Neural cell (in vitro differentiated cells): ENCODE measurements at regions not wholly inside any gene's neighbourhood (a gene's known extent, or its start where the extent isn't known, plus 50 kb on each side); places are given as distances from the start of the nearest gene placed in this dataset.

Experiments
- EZH2 ChIP-seq: fragments of 200-600, 300-800 bp; shearing (Covaris generic), sonication (generic); IDR thresholded peaks from 2 replicates; pipeline ENCODE4 v1.6.1; 2014; ENCODE audit warnings: antibody characterized with exemption, low read length, borderline replicate concordance, mild to moderate bottlenecking; ENCODE audit not compliant: insufficient read depth, poor library complexity, severe bottlenecking
- MXI1 ChIP-seq: fragments of 450-650 bp; conservative IDR thresholded peaks from 2 replicates; pipeline ENCODE4 v1.6.1; 2014; ENCODE audit warnings: antibody characterized with exemption, mild to moderate bottlenecking; ENCODE audit not compliant: poor library complexity, severe bottlenecking
- POLR2AphosphoS5 ChIP-seq: IDR thresholded peaks from 2 replicates; pipeline ENCODE4 v1.6.1; 2012
- RAD21 ChIP-seq: fragments of 450-650 bp; conservative IDR thresholded peaks from 2 replicates; pipeline ENCODE4 v1.6.1; 2014; ENCODE audit warnings: antibody characterized with exemption, mild to moderate bottlenecking, moderate library complexity
- REST ChIP-seq: IDR thresholded peaks from 2 replicates; pipeline ENCODE4 v1.6.1; 2012; ENCODE audit warnings: borderline replicate concordance
- SMC3 ChIP-seq: fragments of 450-650 bp; conservative IDR thresholded peaks from 2 replicates; pipeline ENCODE4 v1.6.1; 2014; ENCODE audit warnings: antibody characterized with exemption, mild to moderate bottlenecking, moderate library complexity; ENCODE audit not compliant: poor library complexity
- TAF1 ChIP-seq: IDR thresholded peaks from 2 replicates; pipeline ENCODE4 v1.6.1; 2012; ENCODE audit warnings: low read depth
- TF ChIP-seq, protein P1 (sequence below): fragments of 450-650 bp; IDR thresholded peaks from 2 replicates; pipeline ENCODE4 v1.5.1; 2014; ENCODE audit warnings: antibody characterized with exemption, mild to moderate bottlenecking, moderate library complexity; ENCODE audit not compliant: poor library complexity, severe bottlenecking

GRCh38 chr1:22330760-22331119 is 120.9 kb upstream of the ZBTB40 start:
- TF ChIP-seq, protein P1, sequence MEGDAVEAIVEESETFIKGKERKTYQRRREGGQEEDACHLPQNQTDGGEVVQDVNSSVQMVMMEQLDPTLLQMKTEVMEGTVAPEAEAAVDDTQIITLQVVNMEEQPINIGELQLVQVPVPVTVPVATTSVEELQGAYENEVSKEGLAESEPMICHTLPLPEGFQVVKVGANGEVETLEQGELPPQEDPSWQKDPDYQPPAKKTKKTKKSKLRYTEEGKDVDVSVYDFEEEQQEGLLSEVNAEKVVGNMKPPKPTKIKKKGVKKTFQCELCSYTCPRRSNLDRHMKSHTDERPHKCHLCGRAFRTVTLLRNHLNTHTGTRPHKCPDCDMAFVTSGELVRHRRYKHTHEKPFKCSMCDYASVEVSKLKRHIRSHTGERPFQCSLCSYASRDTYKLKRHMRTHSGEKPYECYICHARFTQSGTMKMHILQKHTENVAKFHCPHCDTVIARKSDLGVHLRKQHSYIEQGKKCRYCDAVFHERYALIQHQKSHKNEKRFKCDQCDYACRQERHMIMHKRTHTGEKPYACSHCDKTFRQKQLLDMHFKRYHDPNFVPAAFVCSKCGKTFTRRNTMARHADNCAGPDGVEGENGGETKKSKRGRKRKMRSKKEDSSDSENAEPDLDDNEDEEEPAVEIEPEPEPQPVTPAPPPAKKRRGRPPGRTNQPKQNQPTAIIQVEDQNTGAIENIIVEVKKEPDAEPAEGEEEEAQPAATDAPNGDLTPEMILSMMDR: no peak
- TF ChIP-seq EZH2 (no peak), MXI1 (no peak), REST (no peak), SMC3 (no peak), POLR2AphosphoS5 (no peak), TAF1 (no peak), RAD21 (no peak)
